ENCODE measurements at regions not wholly inside any gene's neighbourhood (a gene's known extent, or its start where the extent isn't known, plus 50 kb on each side); places are given as distances from the start of the nearest gene placed in this dataset.

- H3K4me2 ChIP-seq (ENCODE audit: low read length): no peak overlapping the region
- H3K36me3 ChIP-seq (ENCODE audit: control insufficient read depth in 1 of 2, insufficient read depth in 2 of 2, low read length in 2 of 2): no peaks in the 10 kb centered on the region
- no peaks in the 10 kb centered on the region; the same call in 1 of the 2 replicates for H3K27me3 ChIP-seq (ENCODE audit: insufficient read depth, low read length)
- ChIA-PET CTCF (no interaction called here), RAD21 (ENCODE audit: low non-redundant PET in 1 of 2, low total read pairs in 2 of 2, uncharacterized antibody in 2 of 2, unreplicated experiment in 2 of 2) (no interaction called here), POLR2A (no interaction called here)
- no peaks in the 10 kb centered on the region for H3K9me2 ChIP-seq (ENCODE audit: insufficient read depth)
- DNase-seq (ENCODE audit: low read depth, low spot score): no peak
- H3K4me3 ChIP-seq (replicated peaks in 1 of 2; ENCODE audit: low read depth in 1 of 2, low read length in 2 of 2): no peak overlapping the region
- intact Hi-C loops (cut with micrococcal nuclease): no loop called here
- H3K27ac ChIP-seq (ENCODE audit: low read depth, low read length): no peak overlapping the region
- H2AFZ ChIP-seq (ENCODE audit: low read depth, low read length, poor library complexity, severe bottlenecking): no peak overlapping the region
- TF ChIP-seq, protein P1, sequence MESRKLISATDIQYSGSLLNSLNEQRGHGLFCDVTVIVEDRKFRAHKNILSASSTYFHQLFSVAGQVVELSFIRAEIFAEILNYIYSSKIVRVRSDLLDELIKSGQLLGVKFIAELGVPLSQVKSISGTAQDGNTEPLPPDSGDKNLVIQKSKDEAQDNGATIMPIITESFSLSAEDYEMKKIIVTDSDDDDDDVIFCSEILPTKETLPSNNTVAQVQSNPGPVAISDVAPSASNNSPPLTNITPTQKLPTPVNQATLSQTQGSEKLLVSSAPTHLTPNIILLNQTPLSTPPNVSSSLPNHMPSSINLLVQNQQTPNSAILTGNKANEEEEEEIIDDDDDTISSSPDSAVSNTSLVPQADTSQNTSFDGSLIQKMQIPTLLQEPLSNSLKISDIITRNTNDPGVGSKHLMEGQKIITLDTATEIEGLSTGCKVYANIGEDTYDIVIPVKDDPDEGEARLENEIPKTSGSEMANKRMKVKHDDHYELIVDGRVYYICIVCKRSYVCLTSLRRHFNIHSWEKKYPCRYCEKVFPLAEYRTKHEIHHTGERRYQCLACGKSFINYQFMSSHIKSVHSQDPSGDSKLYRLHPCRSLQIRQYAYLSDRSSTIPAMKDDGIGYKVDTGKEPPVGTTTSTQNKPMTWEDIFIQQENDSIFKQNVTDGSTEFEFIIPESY (IDR thresholded peaks at IDR 0.05; ENCODE audit: extremely low read depth, insufficient replicate concordance, low read length): no peak
- TF ChIP-seq ZFX (IDR thresholded peaks at IDR 0.05): no peak
- no peak for TF ChIP-seq CTCF (IDR thresholded peaks at IDR 0.05 in 2 of 3, conservative IDR thresholded peaks at IDR 0.05 in 1 of 3; ENCODE audit: borderline replicate concordance in 1 of 3, insufficient read depth in 1 of 3, low read depth in 2 of 3, low read length in 2 of 3)
- no peak for TF ChIP-seq TCF7L2 (IDR thresholded peaks at IDR 0.05; ENCODE audit: borderline replicate concordance, extremely low read depth, insufficient read depth, insufficient read length)
- TF ChIP-seq YY1 (IDR thresholded peaks at IDR 0.05; ENCODE audit: extremely low read depth, insufficient replicate concordance, low read depth, low read length): no peak
- TF ChIP-seq MAX (IDR thresholded peaks at IDR 0.05): no peak
- no peak for TF ChIP-seq SP1 (IDR thresholded peaks at IDR 0.05; ENCODE audit: low read depth)
- TF ChIP-seq RAD21 (IDR thresholded peaks at IDR 0.05; ENCODE audit: low read depth): no peak
- no peak for TF ChIP-seq CEBPB (IDR thresholded peaks at IDR 0.05; ENCODE audit: low read depth)
- TF ChIP-seq EZH2 (IDR thresholded peaks at IDR 0.05): no peak
- TF ChIP-seq ELF1 (IDR thresholded peaks at IDR 0.05; ENCODE audit: borderline replicate concordance, low read depth): no peak
- no peak for TF ChIP-seq CBX3 (IDR thresholded peaks at IDR 0.05; ENCODE audit: low read depth)
- TF ChIP-seq POLR2AphosphoS5 (IDR thresholded peaks at IDR 0.05; ENCODE audit: low read depth, low read length): no peak
- TF ChIP-seq EGR1 (IDR thresholded peaks at IDR 0.05; ENCODE audit: low read depth): no peak
- TF ChIP-seq SRF (IDR thresholded peaks at IDR 0.05; ENCODE audit: low read depth): no peak
- TF ChIP-seq EZH2phosphoT487 (IDR thresholded peaks at IDR 0.05; ENCODE audit: borderline replicate concordance): no peak
- no peak for TF ChIP-seq REST (IDR thresholded peaks at IDR 0.05; ENCODE audit: low read depth)
- TF ChIP-seq FOSL1 (IDR thresholded peaks at IDR 0.05; ENCODE audit: low read depth): no peak
- ATAC-seq: no peak
- peaks cover 15 to 27% of the 10 kb centered on the region in 2 experiments for H3K4me1 ChIP-seq (ENCODE audit: control insufficient read depth in 1 of 2, insufficient read depth in 2 of 2, low read length in 2 of 2)
- no peaks in the 10 kb centered on the region for H3K9me3 ChIP-seq (ENCODE audit: control insufficient read depth in 1 of 2, insufficient read depth in 1 of 2, low read depth in 1 of 2, low read length in 2 of 2)
- H3K9ac ChIP-seq (ENCODE audit: low read length): no peak overlapping the region
- H4K20me1 ChIP-seq (ENCODE audit: insufficient read depth): no peaks in the 10 kb centered on the region
- no TSS peak for BruUV-seq (replicated peaks)
- no peaks in the 10 kb centered on the region for H3K79me2 ChIP-seq (ENCODE audit: insufficient read depth, low read length)
These were observed 128.2 kb upstream of the HES1 start for GRCh38 chr3:194007592-194008337.
